GM18909 (cell line): ENCODE measurements at regions not wholly inside any gene's neighbourhood (a gene's known extent, or its start where the extent isn't known, plus 50 kb on each side); places are given as distances from the start of the nearest gene placed in this dataset.

ENCODE experiments used
- ATAC-seq: cut with Tn5 transposase; IDR thresholded peaks from one replicate; pipeline ENCODE4 v1.9.1; 2021; ENCODE audit warnings: mild to moderate bottlenecking; ENCODE audit not compliant: unreplicated experiment, poor library complexity

- peak; percentile 73 for ATAC-seq
Observed at GRCh38 chr2:19786408-19787058, 115.2 kb downstream of the TTC32 start.

GRCh38 chr2:19785867-19786266, 115.9 kb downstream of the TTC32 start:
- no peak for ATAC-seq

GRCh38 chr2:19785447-19785846, 116.3 kb downstream of the TTC32 start:
- ATAC-seq = no peak

GRCh38 chr2:19784456-19784855, 117.3 kb downstream of the TTC32 start:
- ATAC-seq = no peak

- no peak for ATAC-seq
Observed at GRCh38 chr2:19783935-19784334, 117.8 kb downstream of the TTC32 start.

GRCh38 chr2:19776941-19777514, 124.8 kb downstream of the TTC32 start:
- no peak for ATAC-seq

GRCh38 chr2:19775838-19776237, 125.9 kb downstream of the TTC32 start:
- ATAC-seq = no peak

- ATAC-seq = no peak
Observed at GRCh38 chr2:19775315-19775714, 126.5 kb downstream of the TTC32 start.

GRCh38 chr2:19774805-19775176, 127.0 kb downstream of the TTC32 start:
- no peak for ATAC-seq

GRCh38 chr2:19772981-19773380, 128.8 kb downstream of the TTC32 start:
- ATAC-seq = no peak

- no peak for ATAC-seq
Observed at GRCh38 chr2:19769513-19769912, 132.3 kb downstream of the TTC32 start.

GRCh38 chr2:19767899-19768298, 133.9 kb downstream of the TTC32 start:
- ATAC-seq = no peak

- no peak for ATAC-seq
Observed at GRCh38 chr2:19764998-19765397, 136.8 kb downstream of the TTC32 start.

- ATAC-seq = no peak
Observed at GRCh38 chr2:19763731-19764130, 138.1 kb downstream of the TTC32 start.

GRCh38 chr2:19762959-19763605, 138.7 kb downstream of the TTC32 start:
- no peak for ATAC-seq

GRCh38 chr2:19762142-19762541, 139.6 kb downstream of the TTC32 start:
- ATAC-seq = no peak

- ATAC-seq = no peak
Observed at GRCh38 chr2:19759880-19760279, 141.9 kb downstream of the TTC32 start.

- ATAC-seq = no peak
Observed at GRCh38 chr2:19758658-19759057, 143.1 kb downstream of the TTC32 start.

- ATAC-seq = no peak
Observed at GRCh38 chr2:19757586-19757985, 144.2 kb downstream of the TTC32 start.

- ATAC-seq = no peak
Observed at GRCh38 chr2:19754907-19755306, 146.9 kb downstream of the TTC32 start.

GRCh38 chr2:19753818-19754217, 148.0 kb downstream of the TTC32 start:
- no peak for ATAC-seq

- ATAC-seq = no peak
Observed at GRCh38 chr2:19753314-19753713, 148.5 kb downstream of the TTC32 start.
